ENCODE measurements at regions not wholly inside any gene's neighbourhood (a gene's known extent, or its start where the extent isn't known, plus 50 kb on each side); places are given as distances from the start of the nearest gene placed in this dataset.

DNA sequence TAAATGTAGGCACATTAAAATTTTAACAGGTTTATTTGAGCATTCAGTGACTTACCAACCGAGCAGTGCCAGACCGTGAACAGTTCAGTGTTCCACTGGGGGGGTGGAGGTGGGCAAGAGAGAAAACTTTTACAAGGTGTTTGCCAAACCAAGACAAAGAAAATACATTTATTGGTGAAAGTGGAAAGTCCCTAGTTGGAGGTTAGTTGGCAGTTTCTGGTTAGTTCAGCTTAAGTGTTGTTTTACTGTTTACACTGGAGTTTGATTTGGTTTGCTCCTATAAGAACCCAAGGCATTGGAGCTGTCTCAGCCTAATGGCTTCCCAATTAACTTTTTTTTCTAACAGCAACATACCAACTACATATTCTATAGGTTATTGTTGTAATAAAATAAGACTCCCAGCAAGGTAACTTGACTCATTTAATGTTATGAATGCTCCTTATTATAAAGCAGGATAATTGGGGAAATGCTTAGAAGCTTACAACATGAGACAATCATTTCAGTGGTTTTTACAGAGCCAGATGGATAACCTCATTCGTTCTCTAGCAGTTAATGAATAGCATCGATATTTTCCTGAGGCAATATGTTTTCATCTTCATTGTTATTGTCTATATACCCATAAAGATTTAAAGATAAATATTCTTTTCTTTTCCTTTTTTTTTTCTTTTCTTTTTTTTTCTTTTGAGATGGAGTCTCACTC is 115.8 kb downstream of the ETNK1 start:
- Histone ChIP-seq H3F3A (ENCODE audit: insufficient read depth) (no peaks in the 10 kb centered on the region), H3K4me2 (ENCODE audit: low read depth, low read length, poor library complexity, severe bottlenecking) (no peak overlapping the region), H2AFZ (ENCODE audit: low read depth, low read length, severe bottlenecking) (no peak overlapping the region), H3K79me2 (ENCODE audit: insufficient read depth, low read length) (no peaks in the 10 kb centered on the region), H3K9ac (ENCODE audit: low read length) (no peak overlapping the region), H3K9me2 (replicated peaks; ENCODE audit: insufficient read depth, low read length) (no peaks in the 10 kb centered on the region), H3K9me3 (ENCODE audit: insufficient read depth, low read length) (no peaks in the 10 kb centered on the region), H3K27ac (ENCODE audit: low read depth, low read length) (no peak overlapping the region), H3K4me3 (ENCODE audit: insufficient read depth, low read length, poor library complexity, severe bottlenecking) (no peak overlapping the region), H3K27me3 (ENCODE audit: low read length) (no peaks in the 10 kb centered on the region), H4K20me1 (ENCODE audit: low read depth, low read length) (no peaks in the 10 kb centered on the region), H3K36me3 (ENCODE audit: low read length) (no peaks in the 10 kb centered on the region)
- no peak for TF ChIP-seq EZH2phosphoT487 (conservative IDR thresholded peaks at IDR 0.05; ENCODE audit: low read length)
- TF ChIP-seq, protein P1, sequence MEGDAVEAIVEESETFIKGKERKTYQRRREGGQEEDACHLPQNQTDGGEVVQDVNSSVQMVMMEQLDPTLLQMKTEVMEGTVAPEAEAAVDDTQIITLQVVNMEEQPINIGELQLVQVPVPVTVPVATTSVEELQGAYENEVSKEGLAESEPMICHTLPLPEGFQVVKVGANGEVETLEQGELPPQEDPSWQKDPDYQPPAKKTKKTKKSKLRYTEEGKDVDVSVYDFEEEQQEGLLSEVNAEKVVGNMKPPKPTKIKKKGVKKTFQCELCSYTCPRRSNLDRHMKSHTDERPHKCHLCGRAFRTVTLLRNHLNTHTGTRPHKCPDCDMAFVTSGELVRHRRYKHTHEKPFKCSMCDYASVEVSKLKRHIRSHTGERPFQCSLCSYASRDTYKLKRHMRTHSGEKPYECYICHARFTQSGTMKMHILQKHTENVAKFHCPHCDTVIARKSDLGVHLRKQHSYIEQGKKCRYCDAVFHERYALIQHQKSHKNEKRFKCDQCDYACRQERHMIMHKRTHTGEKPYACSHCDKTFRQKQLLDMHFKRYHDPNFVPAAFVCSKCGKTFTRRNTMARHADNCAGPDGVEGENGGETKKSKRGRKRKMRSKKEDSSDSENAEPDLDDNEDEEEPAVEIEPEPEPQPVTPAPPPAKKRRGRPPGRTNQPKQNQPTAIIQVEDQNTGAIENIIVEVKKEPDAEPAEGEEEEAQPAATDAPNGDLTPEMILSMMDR (IDR thresholded peaks at IDR 0.05; ENCODE audit: insufficient read depth, low read length, poor library complexity, severe bottlenecking): no peak

DNA sequence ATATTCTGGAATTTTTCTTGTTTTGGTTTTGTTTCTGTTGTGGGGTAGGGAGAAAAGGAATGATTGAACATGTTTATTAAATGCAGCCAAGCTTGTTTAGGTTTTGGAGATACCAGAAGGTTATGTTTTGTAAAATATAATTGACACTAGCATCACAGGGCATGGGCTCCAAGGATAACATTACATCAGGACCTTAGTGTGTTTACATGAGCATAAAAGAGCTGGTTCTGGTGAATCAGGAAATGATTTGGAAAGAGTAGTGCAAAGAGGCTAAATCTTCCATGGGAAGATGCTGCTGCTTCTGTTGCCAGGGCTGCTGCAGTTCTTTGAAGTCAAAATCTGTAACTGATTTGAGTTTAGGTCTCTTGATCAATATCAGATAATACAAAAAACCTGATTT is 118.7 kb downstream of the ETNK1 start:
- TF ChIP-seq EZH2phosphoT487 (conservative IDR thresholded peaks at IDR 0.05; ENCODE audit: low read length): no peak
- TF ChIP-seq, protein P1 (IDR thresholded peaks at IDR 0.05; ENCODE audit: insufficient read depth, low read length, poor library complexity, severe bottlenecking): no peak
- Histone ChIP-seq H3K9me3 (ENCODE audit: insufficient read depth, low read length) (no peaks in the 10 kb centered on the region), H3K79me2 (ENCODE audit: insufficient read depth, low read length) (no peaks in the 10 kb centered on the region), H3K4me3 (ENCODE audit: insufficient read depth, low read length, poor library complexity, severe bottlenecking) (no peak overlapping the region), H3K27me3 (ENCODE audit: low read length) (no peaks in the 10 kb centered on the region), H3K36me3 (ENCODE audit: low read length) (no peaks in the 10 kb centered on the region), H3F3A (ENCODE audit: insufficient read depth) (no peaks in the 10 kb centered on the region), H3K27ac (ENCODE audit: low read depth, low read length) (no peak overlapping the region), H3K4me2 (ENCODE audit: low read depth, low read length, poor library complexity, severe bottlenecking) (no peak overlapping the region), H3K9me2 (replicated peaks; ENCODE audit: insufficient read depth, low read length) (no peaks in the 10 kb centered on the region), H3K9ac (ENCODE audit: low read length) (no peak overlapping the region), H4K20me1 (ENCODE audit: low read depth, low read length) (no peaks in the 10 kb centered on the region), H2AFZ (ENCODE audit: low read depth, low read length, severe bottlenecking) (no peak overlapping the region)

DNA sequence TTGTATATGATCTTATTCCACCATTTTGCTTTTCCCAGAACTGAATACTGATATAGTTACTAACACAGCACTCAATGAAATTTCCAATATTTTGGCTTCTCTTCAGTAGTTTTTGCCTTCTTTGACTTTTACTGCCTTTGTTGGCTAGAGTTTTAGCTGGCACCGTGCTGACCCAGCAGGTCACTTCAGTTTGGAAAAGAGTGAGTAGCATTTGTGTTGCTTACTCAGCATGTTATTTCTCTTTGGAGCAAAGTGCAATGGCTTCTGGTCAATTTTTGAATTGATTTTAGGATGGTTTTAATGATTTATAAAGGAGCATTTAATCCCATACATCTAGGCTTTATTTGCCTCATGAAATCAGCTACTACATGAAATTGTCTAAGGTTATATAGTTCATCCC is 119.2 kb downstream of the ETNK1 start:
- Histone ChIP-seq H4K20me1 (ENCODE audit: low read depth, low read length) (no peaks in the 10 kb centered on the region), H3K4me3 (ENCODE audit: insufficient read depth, low read length, poor library complexity, severe bottlenecking) (no peak overlapping the region)
- TF ChIP-seq EZH2phosphoT487 (conservative IDR thresholded peaks at IDR 0.05; ENCODE audit: low read length): no peak
- TF ChIP-seq, protein P1 (IDR thresholded peaks at IDR 0.05; ENCODE audit: insufficient read depth, low read length, poor library complexity, severe bottlenecking): no peak

More for the DNA sequence above, 119.2 kb downstream of the ETNK1 start:
- H3K9ac ChIP-seq (ENCODE audit: low read length): no peak overlapping the region
- no peaks in the 10 kb centered on the region for H3K27me3 ChIP-seq (ENCODE audit: low read length)
- H3K9me2 ChIP-seq (replicated peaks; ENCODE audit: insufficient read depth, low read length): no peaks in the 10 kb centered on the region
- H2AFZ ChIP-seq (ENCODE audit: low read depth, low read length, severe bottlenecking): no peak overlapping the region
- H3K36me3 ChIP-seq (ENCODE audit: low read length): no peaks in the 10 kb centered on the region
- no peaks in the 10 kb centered on the region for H3F3A ChIP-seq (ENCODE audit: insufficient read depth)
- no peak overlapping the region for H3K27ac ChIP-seq (ENCODE audit: low read depth, low read length)
- no peaks in the 10 kb centered on the region for H3K79me2 ChIP-seq (ENCODE audit: insufficient read depth, low read length)
- H3K9me3 ChIP-seq (ENCODE audit: insufficient read depth, low read length): no peaks in the 10 kb centered on the region
- H3K4me2 ChIP-seq (ENCODE audit: low read depth, low read length, poor library complexity, severe bottlenecking): no peak overlapping the region
